T-cell (primary cell): ENCODE measurements at regions not wholly inside any gene's neighbourhood (a gene's known extent, or its start where the extent isn't known, plus 50 kb on each side); places are given as distances from the start of the nearest gene placed in this dataset.

Source experiments
- ATAC-seq, 4 experiments: fragments of 200-7000 bp in 3 of 4; fragments of 150-1000 bp in 1 of 4; cut with Tn5 transposase; replicated peaks in 1 of 4; 1 replicate in 3 of 4; 2 replicates in 1 of 4; pipeline ENCODE4 v1.10.0; 2021; ENCODE audit warnings: moderate library complexity in 3 of 4, mild to moderate bottlenecking in 2 of 4, moderate number of reproducible peaks in 1 of 4
- CTCF ChIA-PET, 2 donors: fragments of 300-600 bp; sonication (Branson Sonifier 250); formaldehyde crosslinking; loops; one replicate each; lab custom pipeline; 2022; ENCODE audit warnings: antibody characterized with exemption in 2 of 2; lab: Charles Lee
- POLR2A ChIA-PET, 2 donors: fragments of 300-600 bp; sonication (Branson Sonifier 250); formaldehyde crosslinking; loops; one replicate each; lab custom pipeline; 2022; ENCODE audit warnings: antibody characterized with exemption in 2 of 2; lab: Charles Lee
- DNase-seq, 35 experiments: peaks; one replicate each; pipeline versions ENCODE4 v3.0.0 to v3.0.0-alpha.2; 2013 to 2023
- H3K27ac ChIP-seq: one replicate; pipeline ENCODE4 v1.5.1; 2013; ENCODE audit warnings: low read length
- H3K27me3 ChIP-seq, 2 experiments: replicated peaks in 1 of 2; 1 replicate in 1 of 2; 2 replicates in 1 of 2; pipeline versions ENCODE4 v1.6.1 to v1.7.0; 2013; ENCODE audit warnings: low read length in 1 of 2, mixed read lengths in 1 of 2; ENCODE audit not compliant: control insufficient read depth in 2 of 2, insufficient read depth in 2 of 2; ENCODE audit errors: extremely low read depth in 1 of 2
- H3K36me3 ChIP-seq, 2 donors: 1 replicate in 1 of 2; 2 replicates in 1 of 2; pipeline versions ENCODE4 v1.6.1 to v1.7.0; 2013; ENCODE audit warnings: low read length in 1 of 2; ENCODE audit not compliant: control insufficient read depth in 2 of 2, insufficient read depth in 1 of 2; ENCODE audit errors: extremely low read depth in 1 of 2
- H3K4me1 ChIP-seq, 2 experiments: 1 replicate in 1 of 2; 2 replicates in 1 of 2; pipeline versions ENCODE4 v1.6.1 to v1.7.0; 2013; ENCODE audit warnings: low read length in 2 of 2, mixed read lengths in 1 of 2; ENCODE audit not compliant: insufficient read depth in 2 of 2, control insufficient read depth in 1 of 2; ENCODE audit errors: extremely low read depth in 1 of 2
- H3K4me3 ChIP-seq, 2 donors: 1 replicate in 1 of 2; 2 replicates in 1 of 2; pipeline versions ENCODE4 v1.5.1 to v1.7.0; 2013; ENCODE audit warnings: mild to moderate bottlenecking in 2 of 2, low read length in 1 of 2, moderate library complexity in 1 of 2; ENCODE audit not compliant: control insufficient read depth in 1 of 2; ENCODE audit errors: extremely low read depth in 1 of 2
- H3K9me3 ChIP-seq: 2 replicates; pipeline ENCODE4 v1.7.0; 2013
- H3K27ac Mint-ChIP-seq, 2 donors: one replicate each; pipeline ENCODE4 v1.8.0; 2020 to 2021; ENCODE audit warnings: mild to moderate bottlenecking in 2 of 2, mixed read lengths in 2 of 2
- H3K27me3 Mint-ChIP-seq, 2 donors: one replicate each; pipeline ENCODE4 v1.8.0; 2021 to 2022; ENCODE audit warnings: mixed read lengths in 2 of 2
- H3K36me3 Mint-ChIP-seq: one replicate; pipeline ENCODE4 v1.8.0; 2021; ENCODE audit warnings: mixed read lengths
- H3K4me1 Mint-ChIP-seq, 3 donors: one replicate each; pipeline ENCODE4 v1.8.0; 2020 to 2022; ENCODE audit warnings: mixed read lengths in 3 of 3, mild to moderate bottlenecking in 1 of 3
- H3K4me3 Mint-ChIP-seq, 3 donors: one replicate each; pipeline ENCODE4 v1.8.0; 2020 to 2022; ENCODE audit warnings: mild to moderate bottlenecking in 3 of 3, mixed read lengths in 3 of 3, moderate library complexity in 3 of 3
- H3K9me3 Mint-ChIP-seq, 3 donors: one replicate each; pipeline ENCODE4 v1.8.0; 2020 to 2022; ENCODE audit warnings: mixed read lengths in 3 of 3
- WGBS: methylation state at CpG from one replicate; pipeline ENCODE4 v1.1.5; 2013; ENCODE audit warnings: missing lambda C conversion rate; ENCODE audit not compliant: insufficient coverage; 5-methylcytosine and 5-hydroxymethylcytosine counted together

DNA sequence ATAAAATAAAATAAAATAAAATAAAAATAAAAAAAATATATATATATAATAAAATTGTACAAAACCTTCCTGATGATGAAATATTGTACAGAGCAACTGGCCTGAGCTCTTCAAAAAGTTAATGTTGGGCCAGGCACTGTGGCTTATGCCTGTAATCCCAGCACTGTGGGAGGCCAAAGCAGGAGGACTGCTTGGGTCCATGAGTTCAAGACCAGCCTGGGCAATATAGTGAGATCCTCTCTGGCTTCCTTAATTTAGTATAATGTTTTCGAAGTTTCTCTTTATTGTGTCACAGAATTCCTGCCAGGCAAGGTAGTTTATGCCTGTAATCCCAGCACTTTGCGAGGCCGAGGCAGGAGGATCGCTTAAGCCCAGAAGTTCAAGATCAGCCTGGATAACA is 113.9 kb upstream of the SALL4 start:
- Mint-ChIP-seq H3K36me3 (no peaks in the 10 kb centered on the region), H3K27me3 (peaks cover 7 to 14% of the 10 kb centered on the region in 2 donors), H3K4me1 (no peaks in the 10 kb centered on the region), H3K4me3 (no peak overlapping the region), H3K9me3 (no peaks in the 10 kb centered on the region), H3K27ac (no peak overlapping the region)
- Histone ChIP-seq H3K27me3 (peaks cover 0 to 6% of the 10 kb centered on the region in 2 experiments), H3K36me3 (no peaks in the 10 kb centered on the region), H3K4me3 (no peak overlapping the region), H3K27ac (no peak overlapping the region), H3K9me3 (no peaks in the 10 kb centered on the region), H3K4me1 (peaks cover 0 to 3% of the 10 kb centered on the region in 2 experiments)
- CTCF ChIA-PET = no interaction called here
- DNase-seq (no peak), ATAC-seq (no peak)
- POLR2A ChIA-PET = no interaction called here
- no CpG with 5 or more reads among the region's 4 CpGs for WGBS

DNA sequence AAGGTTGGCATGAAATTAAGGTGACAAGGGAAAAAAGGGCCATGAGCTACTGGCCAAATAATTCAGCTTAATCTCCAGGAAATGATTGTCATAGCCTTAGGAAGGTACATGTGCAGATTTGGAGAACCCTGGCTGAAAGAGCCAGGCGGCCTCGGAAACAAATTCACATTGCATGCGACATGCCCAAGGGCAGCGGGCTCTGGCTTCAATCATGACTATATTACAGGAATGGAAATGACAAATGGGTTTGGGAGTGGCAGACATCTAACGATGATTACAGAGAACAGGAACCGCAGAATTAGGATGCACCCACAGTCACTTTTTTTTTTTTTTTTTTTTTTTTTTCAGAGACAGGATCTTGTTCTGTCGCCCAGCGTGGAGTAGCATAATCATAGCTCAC is 112.4 kb upstream of the SALL4 start:
- Mint-ChIP-seq H3K9me3 (no peaks in the 10 kb centered on the region), H3K27ac (no peak overlapping the region), H3K27me3 (peaks cover 7 to 14% of the 10 kb centered on the region in 2 donors), H3K4me3 (no peak overlapping the region), H3K4me1 (no peaks in the 10 kb centered on the region), H3K36me3 (no peaks in the 10 kb centered on the region)
- Histone ChIP-seq H3K9me3 (no peaks in the 10 kb centered on the region), H3K4me3 (no peak overlapping the region), H3K36me3 (no peaks in the 10 kb centered on the region), H3K27ac (no peak overlapping the region), H3K27me3 (peaks cover 0 to 6% of the 10 kb centered on the region in 2 experiments), H3K4me1 (no peaks in the 10 kb centered on the region)
- DNase-seq (no peak), ATAC-seq (no peak)
- POLR2A ChIA-PET = no interaction called here
- CTCF ChIA-PET = no interaction called here
- 89% methylated on average over 3 of the region's 8 CpGs for WGBS

DNA sequence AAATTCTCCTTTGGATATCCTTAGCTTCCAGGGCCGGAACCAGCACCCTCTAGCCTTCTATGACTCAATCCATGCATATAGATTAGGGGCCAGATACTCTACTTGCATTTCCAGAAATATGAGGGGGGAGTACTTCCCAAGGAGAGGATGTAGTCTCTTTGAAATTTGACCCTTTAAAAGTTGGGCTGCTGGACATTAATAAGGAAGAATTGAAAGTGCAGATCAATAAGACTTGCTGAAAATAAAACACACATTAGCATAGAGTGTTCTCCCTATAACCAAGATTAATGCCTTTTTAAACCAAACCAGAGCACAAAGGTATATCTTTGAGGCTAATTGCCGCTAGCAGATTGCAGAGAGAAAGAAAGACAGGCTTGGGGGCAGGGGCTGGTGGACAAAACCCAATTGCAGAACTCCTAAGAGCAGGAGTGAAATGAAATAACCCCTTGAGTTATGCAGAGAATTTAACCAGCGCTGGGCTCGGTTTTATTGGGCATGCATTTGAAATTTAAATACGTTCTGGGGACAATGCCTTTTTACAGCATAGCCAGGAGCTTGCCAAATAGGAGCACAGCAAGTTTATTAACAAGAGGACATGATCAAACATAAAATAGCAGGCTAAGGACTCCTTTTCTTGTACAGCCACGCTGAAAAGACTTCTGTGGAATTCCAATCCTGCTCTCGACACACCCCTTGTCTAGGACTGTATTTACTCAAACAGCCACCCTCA is 108.2 kb upstream of the SALL4 start:
- DNase-seq (no peak), ATAC-seq (no peak)
- POLR2A ChIA-PET = no interaction called here
- H3K4me1 ChIP-seq = no peaks in the 10 kb centered on the region
- H3K9me3 ChIP-seq = no peaks in the 10 kb centered on the region
- H3K27ac ChIP-seq = no peak overlapping the region
- Mint-ChIP-seq H3K27ac (no peak overlapping the region), H3K4me1 (no peaks in the 10 kb centered on the region), H3K9me3 (no peaks in the 10 kb centered on the region), H3K4me3 (no peak overlapping the region), H3K36me3 (no peaks in the 10 kb centered on the region), H3K27me3 (peaks cover 12 to 28% of the 10 kb centered on the region in 2 donors)
- H3K27me3 ChIP-seq = peaks cover 0 to 8% of the 10 kb centered on the region in 2 experiments
- no peaks in the 10 kb centered on the region for H3K36me3 ChIP-seq
- H3K4me3 ChIP-seq = no peak overlapping the region
- CTCF ChIA-PET = no interaction called here
- 77% methylated on average over 3 of the region's 7 CpGs for WGBS

DNA sequence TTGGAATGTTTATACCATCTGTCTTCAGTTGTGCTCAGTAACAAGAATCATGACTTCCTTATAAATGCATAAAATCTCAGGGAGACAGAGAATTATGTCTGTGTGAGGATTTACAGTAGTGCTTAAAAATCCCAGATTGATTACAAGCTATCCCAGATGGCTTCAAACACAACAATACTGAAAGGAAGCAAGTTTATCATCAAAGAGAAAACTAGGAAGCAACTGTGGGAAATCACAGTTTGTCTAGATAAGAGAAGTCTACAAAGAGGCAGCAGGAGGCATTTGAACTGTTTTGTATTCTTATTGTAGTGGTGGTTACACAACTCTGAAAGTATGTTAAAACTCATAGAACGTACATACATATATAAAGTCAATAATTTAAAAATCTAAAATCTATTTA is 104.4 kb upstream of the SALL4 start:
- POLR2A ChIA-PET = no interaction called here
- H3K9me3 Mint-ChIP-seq = no peaks in the 10 kb centered on the region
- CTCF ChIA-PET = no interaction called here

DNA sequence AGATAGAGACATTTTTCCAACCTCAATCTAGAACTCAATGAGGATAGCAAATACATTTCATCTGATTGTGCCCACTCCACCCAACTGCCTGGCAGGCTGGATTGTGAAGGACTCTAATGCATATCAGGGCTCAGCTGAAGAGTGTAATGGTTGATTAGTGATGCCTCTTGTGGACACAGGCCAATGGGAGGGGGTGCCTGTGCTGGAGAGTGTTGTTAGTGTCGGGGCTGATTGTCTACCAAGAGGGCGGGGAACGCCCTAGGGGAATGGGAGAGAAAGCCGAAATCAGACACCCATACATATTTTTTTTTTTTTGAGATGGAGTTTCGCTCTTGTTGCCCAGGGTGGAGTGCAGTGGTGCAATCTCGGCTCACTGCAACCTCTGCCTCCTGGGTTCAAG is 103.7 kb upstream of the SALL4 start:
- Histone ChIP-seq H3K27ac (no peak overlapping the region), H3K4me1 (no peaks in the 10 kb centered on the region), H3K27me3 (peaks cover 0 to 2% of the 10 kb centered on the region in 2 experiments), H3K9me3 (no peaks in the 10 kb centered on the region), H3K4me3 (no peak overlapping the region), H3K36me3 (no peaks in the 10 kb centered on the region)
- no peaks in the 10 kb centered on the region for H3K4me1 Mint-ChIP-seq
- no peaks in the 10 kb centered on the region for H3K9me3 Mint-ChIP-seq
- no peak overlapping the region for H3K27ac Mint-ChIP-seq
- no peak overlapping the region for H3K4me3 Mint-ChIP-seq
- H3K27me3 Mint-ChIP-seq = peaks cover 12 to 23% of the 10 kb centered on the region in 2 donors
- ATAC-seq = no peak
- no CpG with 5 or more reads among the region's 6 CpGs for WGBS
- no peak for DNase-seq
- ChIA-PET POLR2A (no interaction called here), CTCF (no interaction called here)
- H3K36me3 Mint-ChIP-seq = no peaks in the 10 kb centered on the region

More for the DNA sequence above, 104.4 kb upstream of the SALL4 start:
- WGBS = no CpG with 5 or more reads among the region's 1 CpG
- peaks cover 0 to 2% of the 10 kb centered on the region in 2 experiments for H3K27me3 ChIP-seq
- H3K36me3 ChIP-seq = no peaks in the 10 kb centered on the region
- no peaks in the 10 kb centered on the region for H3K4me1 Mint-ChIP-seq
- no peak overlapping the region for H3K4me3 ChIP-seq
- H3K27ac Mint-ChIP-seq = no peak overlapping the region
- peaks cover 12 to 24% of the 10 kb centered on the region in 2 donors for H3K27me3 Mint-ChIP-seq
- no peak overlapping the region for H3K4me3 Mint-ChIP-seq
- DNase-seq = no peak
- H3K36me3 Mint-ChIP-seq = no peaks in the 10 kb centered on the region
- no peaks in the 10 kb centered on the region for H3K9me3 ChIP-seq
- no peaks in the 10 kb centered on the region for H3K4me1 ChIP-seq
- no peak for ATAC-seq
- H3K27ac ChIP-seq = no peak overlapping the region

DNA sequence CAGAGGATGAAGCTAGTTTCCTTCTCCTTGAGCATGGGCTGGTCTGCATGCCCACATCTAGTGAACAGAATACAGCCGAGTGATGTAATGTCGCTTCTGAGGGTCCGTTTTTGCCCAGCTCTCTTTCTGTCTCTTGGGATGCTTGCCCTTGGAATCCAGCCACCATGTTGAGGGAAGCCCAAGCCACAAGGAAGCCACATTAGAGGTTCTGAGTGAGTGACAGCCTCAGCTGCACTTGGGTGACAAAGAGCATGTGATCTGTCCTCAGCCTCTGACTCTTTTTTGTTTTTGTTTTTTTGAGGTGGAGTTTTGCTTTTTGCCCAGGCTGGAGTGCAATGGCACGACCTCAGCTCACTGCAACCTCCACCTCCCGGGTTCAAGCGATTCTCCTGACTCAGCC is 100.6 kb upstream of the SALL4 start:
- Mint-ChIP-seq H3K36me3 (no peaks in the 10 kb centered on the region), H3K4me3 (no peak overlapping the region), H3K27ac (no peak overlapping the region), H3K9me3 (peaks cover 0 to 4% (median 3%) of the 10 kb centered on the region in 3 donors), H3K27me3 (peaks cover 16 to 23% of the 10 kb centered on the region in 2 donors), H3K4me1 (no peaks in the 10 kb centered on the region)
- no peaks in the 10 kb centered on the region for H3K4me1 ChIP-seq
- 58% methylated on average over 5 of the region's 6 CpGs for WGBS
- no peaks in the 10 kb centered on the region for H3K9me3 ChIP-seq
- ATAC-seq = no peak
- ChIA-PET POLR2A (no interaction called here), CTCF (no interaction called here)
- H3K27ac ChIP-seq = no peak overlapping the region
- no peak for DNase-seq
- no peaks in the 10 kb centered on the region for H3K36me3 ChIP-seq
- peaks cover 0 to 2% of the 10 kb centered on the region in 2 experiments for H3K27me3 ChIP-seq
- no peak overlapping the region for H3K4me3 ChIP-seq
